T1000 (cell line): ENCODE measurements at regions not wholly inside any gene's neighbourhood (a gene's known extent, or its start where the extent isn't known, plus 50 kb on each side); places are given as distances from the start of the nearest gene placed in this dataset.

Experiments
- DNase-seq: peaks from one replicate; lab custom pipeline; 2025; ENCODE audit warnings: mixed read lengths; lab: John Stamatoyannopoulos, UW

GRCh38 chr18:27752944-27753343, 424.0 kb downstream of the CDH2 start:
- no peak for DNase-seq

- DNase-seq: no peak
Observed at GRCh38 chr18:27750923-27751322, 426.0 kb downstream of the CDH2 start.

- DNase-seq: no peak
Observed at GRCh38 chr18:27750014-27750413, 426.9 kb downstream of the CDH2 start.

- no peak for DNase-seq
Observed at GRCh38 chr18:27749194-27749593, 427.7 kb downstream of the CDH2 start.

GRCh38 chr18:27746241-27746640, 430.7 kb downstream of the CDH2 start:
- no peak for DNase-seq

- no peak for DNase-seq
Observed at GRCh38 chr18:27735117-27735516, 441.8 kb downstream of the CDH2 start.

GRCh38 chr18:27731211-27731610, 445.7 kb downstream of the CDH2 start:
- DNase-seq: no peak

GRCh38 chr18:27728659-27729058, 448.3 kb downstream of the CDH2 start:
- DNase-seq: no peak

- DNase-seq: no peak
Observed at GRCh38 chr18:27724362-27724761, 452.6 kb downstream of the CDH2 start.

- DNase-seq: no peak
Observed at GRCh38 chr18:27723168-27723567, 453.8 kb downstream of the CDH2 start.

- no peak for DNase-seq
Observed at GRCh38 chr18:27719680-27720079, 457.2 kb downstream of the CDH2 start.

- DNase-seq: no peak
Observed at GRCh38 chr18:27717816-27718215, 459.1 kb downstream of the CDH2 start.

- no peak for DNase-seq
Observed at GRCh38 chr18:27717250-27717649, 459.7 kb downstream of the CDH2 start.

- no peak for DNase-seq
Observed at GRCh38 chr18:27715751-27716150, 461.2 kb downstream of the CDH2 start.

- no peak for DNase-seq
Observed at GRCh38 chr18:27713738-27714095, 463.2 kb downstream of the CDH2 start.

GRCh38 chr18:27713037-27713737, 463.7 kb downstream of the CDH2 start:
- DNase-seq: no peak

- no peak for DNase-seq
Observed at GRCh38 chr18:27712066-27712465, 464.9 kb downstream of the CDH2 start.

- DNase-seq: no peak
Observed at GRCh38 chr18:27711382-27711781, 465.5 kb downstream of the CDH2 start.

GRCh38 chr18:27709344-27709743, 467.6 kb downstream of the CDH2 start:
- DNase-seq: no peak

GRCh38 chr18:27707201-27707600, 469.7 kb downstream of the CDH2 start:
- DNase-seq: no peak

GRCh38 chr18:27704736-27705361, 472.1 kb downstream of the CDH2 start:
- no peak for DNase-seq

GRCh38 chr18:27699137-27699536, 477.8 kb downstream of the CDH2 start:
- DNase-seq: no peak

- no peak for DNase-seq
Observed at GRCh38 chr18:27696148-27696547, 480.8 kb downstream of the CDH2 start.

- DNase-seq: no peak
Observed at GRCh38 chr18:27695503-27695902, 481.4 kb downstream of the CDH2 start.
